Psoas muscle (tissue), 7 donors: ENCODE measurements at regions not wholly inside any gene's neighbourhood (a gene's known extent, or its start where the extent isn't known, plus 50 kb on each side); places are given as distances from the start of the nearest gene placed in this dataset.

Experiments used
- ATAC-seq, 4 donors: fragments of 200-7000 bp; cut with Tn5 transposase; one replicate each; pipeline ENCODE4 v1.9.1; 2020; ENCODE audit warnings: moderate library complexity in 3 of 4, mild to moderate bottlenecking in 2 of 4
- DNase-seq, 2 donors: peaks; one replicate each; pipeline ENCODE4 v3.0.0-alpha.2; 2020
- H3K27ac ChIP-seq: fragments of 200-600 bp; one replicate; pipeline ENCODE4 v1.8.0; 2022
- H3K27me3 ChIP-seq, 3 donors: fragments of 200-600 bp in 1 of 3; one replicate each; pipeline versions ENCODE4 v1.6.1 to v1.8.0; 2013 to 2022; ENCODE audit warnings: low read length in 2 of 3, mild to moderate bottlenecking in 2 of 3, moderate library complexity in 1 of 3; ENCODE audit not compliant: insufficient read depth in 3 of 3
- H3K36me3 ChIP-seq, 2 donors: fragments of 200-600 bp in 1 of 2; one replicate each; pipeline versions ENCODE4 v1.6.1 to v1.8.0; 2013 to 2022; ENCODE audit warnings: low read depth in 1 of 2, mild to moderate bottlenecking in 1 of 2, moderate library complexity in 1 of 2; ENCODE audit not compliant: insufficient read depth in 1 of 2
- H3K4me1 ChIP-seq: fragments of 200-600 bp; one replicate; pipeline ENCODE4 v1.8.0; 2022
- H3K4me3 ChIP-seq: fragments of 200-600 bp; one replicate; pipeline ENCODE4 v1.8.0; 2022; ENCODE audit warnings: mild to moderate bottlenecking
- H3K9me3 ChIP-seq: fragments of 200-600 bp; one replicate; pipeline ENCODE4 v1.8.0; 2022
- WGBS, 3 donors: extraction: QIAGEN DNeasy Blood & Tissue Kit; methylation state at CpG; one replicate each; pipeline versions ENCODE4 v1.1.6 to v1.1.7; 2013; 5-methylcytosine and 5-hydroxymethylcytosine counted together
- intact Hi-C, 2 donors: fragments of 100-400 bp; cut with DNase I; formaldehyde crosslinking; loops; one replicate each; pipeline versions ENCODE4 v1.11.0 to v1.14.2; 2022
- TF ChIP-seq, protein P1 (sequence below): fragments of 200-600 bp; IDR thresholded peaks from one replicate; pipeline ENCODE4 v1.8.0; 2022; ENCODE audit warnings: antibody characterized with exemption
- donor health status: healthy with polysubstance abuse.
- donor health status: DM: no; HTN: no; CAD: no; lungs with moderate emphysema.
- donor health status: Bipolar disorder and iron deficiency.
- donor health status: healthy.
- donor health status: DM: yes; HTN: yes; CAD: no.
- donor health status: DM: no; HTN: no; CAD: no.
- donor health status: DM: yes; HTN: yes; CAD: no.

DNA sequence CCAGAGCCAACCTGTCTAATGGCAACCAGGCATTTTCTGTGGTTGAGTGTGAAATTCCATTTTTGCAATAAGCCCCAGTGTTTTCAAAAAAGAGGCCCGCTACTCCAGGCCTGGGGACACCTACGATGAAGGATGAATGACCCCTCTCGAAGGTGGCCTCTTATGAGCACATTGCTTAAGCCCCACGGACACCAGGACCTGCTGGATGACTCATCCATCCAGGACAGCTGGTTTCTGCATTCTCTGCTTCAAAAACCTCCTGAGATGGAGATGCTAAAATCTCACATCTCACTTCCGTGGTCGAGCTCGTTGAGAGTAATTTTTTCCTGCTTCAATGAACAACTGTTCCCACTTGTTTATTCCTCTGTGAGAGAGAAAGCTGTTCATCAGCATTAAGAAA lies 150.2 kb upstream of the FZD8 start:
- H3K4me1 ChIP-seq = no peaks in the 10 kb centered on the region
- no peaks in the 10 kb centered on the region for H3K9me3 ChIP-seq
- intact Hi-C loops = no loop called here
- H3K36me3 ChIP-seq = no peaks in the 10 kb centered on the region
- no peaks in the 10 kb centered on the region for H3K27me3 ChIP-seq
- TF ChIP-seq, protein P1, sequence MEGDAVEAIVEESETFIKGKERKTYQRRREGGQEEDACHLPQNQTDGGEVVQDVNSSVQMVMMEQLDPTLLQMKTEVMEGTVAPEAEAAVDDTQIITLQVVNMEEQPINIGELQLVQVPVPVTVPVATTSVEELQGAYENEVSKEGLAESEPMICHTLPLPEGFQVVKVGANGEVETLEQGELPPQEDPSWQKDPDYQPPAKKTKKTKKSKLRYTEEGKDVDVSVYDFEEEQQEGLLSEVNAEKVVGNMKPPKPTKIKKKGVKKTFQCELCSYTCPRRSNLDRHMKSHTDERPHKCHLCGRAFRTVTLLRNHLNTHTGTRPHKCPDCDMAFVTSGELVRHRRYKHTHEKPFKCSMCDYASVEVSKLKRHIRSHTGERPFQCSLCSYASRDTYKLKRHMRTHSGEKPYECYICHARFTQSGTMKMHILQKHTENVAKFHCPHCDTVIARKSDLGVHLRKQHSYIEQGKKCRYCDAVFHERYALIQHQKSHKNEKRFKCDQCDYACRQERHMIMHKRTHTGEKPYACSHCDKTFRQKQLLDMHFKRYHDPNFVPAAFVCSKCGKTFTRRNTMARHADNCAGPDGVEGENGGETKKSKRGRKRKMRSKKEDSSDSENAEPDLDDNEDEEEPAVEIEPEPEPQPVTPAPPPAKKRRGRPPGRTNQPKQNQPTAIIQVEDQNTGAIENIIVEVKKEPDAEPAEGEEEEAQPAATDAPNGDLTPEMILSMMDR = no peak
- H3K4me3 ChIP-seq = no peak overlapping the region
- no peak for DNase-seq
- no peak for ATAC-seq
- no peak overlapping the region for H3K27ac ChIP-seq
- 43 to 47% (median 44%) methylated on average over 7 of the region's 7 CpGs for WGBS, 3 donors

- intact Hi-C loops = no loop called here
- WGBS, 3 donors = 80 to 86% (median 84%) methylated on average over 7 of the region's 7 CpGs
- ATAC-seq = no peak
- Histone ChIP-seq H3K4me3 (no peak overlapping the region), H3K27ac (no peak overlapping the region), H3K27me3 (no peaks in the 10 kb centered on the region), H3K4me1 (no peaks in the 10 kb centered on the region), H3K9me3 (no peaks in the 10 kb centered on the region), H3K36me3 (no peaks in the 10 kb centered on the region)
- TF ChIP-seq, protein P1 = no peak
- DNase-seq = no peak
Measured at GRCh38 chr10:35789996-35790395, 147.9 kb upstream of the FZD8 start.

DNA sequence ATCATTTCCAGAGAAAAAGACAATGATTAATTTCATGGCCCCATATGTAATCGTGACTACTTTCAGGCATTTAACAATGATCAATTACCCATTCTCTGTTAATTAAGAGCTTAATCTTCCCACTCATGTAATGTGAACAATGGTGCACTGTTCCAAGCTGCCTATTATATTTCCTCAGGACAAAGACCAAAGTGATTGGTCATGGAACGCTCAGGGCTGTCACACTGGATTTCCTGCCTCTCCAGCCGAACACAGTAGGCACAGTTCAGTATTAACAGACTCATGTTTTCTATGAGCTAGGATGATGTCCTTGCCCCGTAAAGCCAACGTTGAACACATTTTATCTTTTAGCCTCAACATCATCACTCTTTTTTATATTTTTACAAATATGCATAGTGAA lies 142.7 kb upstream of the FZD8 start:
- Histone ChIP-seq H3K36me3 (no peaks in the 10 kb centered on the region), H3K27ac (no peak overlapping the region), H3K4me1 (no peaks in the 10 kb centered on the region), H3K4me3 (no peak overlapping the region), H3K27me3 (no peaks in the 10 kb centered on the region), H3K9me3 (no peaks in the 10 kb centered on the region)
- DNase-seq = no peak
- no peak for ATAC-seq
- TF ChIP-seq, protein P1 = no peak
- 30 to 32% (median 30%) methylated on average over 5 of the region's 5 CpGs for WGBS, 3 donors
- intact Hi-C loops = no loop called here

DNA sequence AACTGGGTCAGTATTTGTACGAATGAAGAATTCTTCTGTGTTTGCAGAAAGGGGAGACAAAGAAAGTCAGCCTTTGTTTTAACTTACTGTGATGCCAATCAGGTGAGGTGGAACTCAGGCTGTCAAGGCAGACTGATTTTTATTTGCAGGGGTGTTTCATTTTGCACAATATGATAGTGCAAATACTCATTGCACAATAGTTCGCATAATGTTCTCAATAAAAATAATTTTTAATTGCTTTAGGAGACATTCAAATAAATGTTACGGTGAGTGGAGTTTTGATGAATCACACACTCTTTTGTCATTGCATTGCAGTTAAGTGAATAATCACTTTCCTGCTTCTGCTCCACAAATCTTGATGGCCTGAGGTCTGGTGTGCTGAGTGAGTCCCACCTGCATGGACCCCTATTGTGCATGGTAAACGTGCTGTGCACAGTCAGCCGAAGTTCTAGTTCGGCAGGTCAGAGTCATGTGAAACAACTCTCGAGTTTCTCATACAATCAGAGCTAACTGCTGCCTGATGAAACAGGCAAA lies 141.3 kb upstream of the FZD8 start:
- no peaks in the 10 kb centered on the region for H3K9me3 ChIP-seq
- no peak overlapping the region for H3K27ac ChIP-seq
- TF ChIP-seq, protein P1 = no peak
- 50 to 57% (median 51%) methylated on average over 7 of the region's 7 CpGs for WGBS, 3 donors
- intact Hi-C loops = no loop called here
- ATAC-seq = no peak
- no peak overlapping the region for H3K4me3 ChIP-seq
- no peak for DNase-seq
- no peaks in the 10 kb centered on the region for H3K27me3 ChIP-seq
- no peaks in the 10 kb centered on the region for H3K4me1 ChIP-seq
- no peaks in the 10 kb centered on the region for H3K36me3 ChIP-seq

DNA sequence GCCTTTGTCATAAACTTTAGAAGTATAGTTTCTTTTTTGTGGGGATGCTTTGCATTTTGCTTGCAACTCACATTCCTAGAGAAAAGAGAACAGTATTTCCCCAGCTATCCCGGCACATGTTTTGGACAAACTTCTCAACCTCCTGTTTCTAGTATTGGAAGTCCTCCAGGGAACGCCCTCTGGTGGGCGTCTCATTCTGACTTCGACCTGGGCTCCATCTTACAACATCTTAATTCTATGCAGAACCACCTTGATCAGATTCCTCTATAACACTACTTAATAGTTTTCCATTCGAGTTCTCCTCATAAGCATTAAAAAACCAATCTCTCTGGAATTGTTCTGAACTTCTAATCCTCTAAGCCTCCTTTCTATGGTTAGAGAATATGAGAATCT lies 139.5 kb upstream of the FZD8 start:
- intact Hi-C loops = no loop called here
- no peaks in the 10 kb centered on the region for H3K27me3 ChIP-seq
- no peaks in the 10 kb centered on the region for H3K4me1 ChIP-seq
- no peak overlapping the region for H3K27ac ChIP-seq
- H3K36me3 ChIP-seq = no peaks in the 10 kb centered on the region
- TF ChIP-seq, protein P1 = no peak
- no peak for DNase-seq
- 39 to 44% (median 40%) methylated on average over 5 of the region's 5 CpGs for WGBS, 3 donors
- no peak for ATAC-seq
- H3K9me3 ChIP-seq = no peaks in the 10 kb centered on the region
- no peak overlapping the region for H3K4me3 ChIP-seq
